GM18508 (cell line): ENCODE measurements at regions not wholly inside any gene's neighbourhood (a gene's known extent, or its start where the extent isn't known, plus 50 kb on each side); places are given as distances from the start of the nearest gene placed in this dataset.
A peak's percentile ranks its signal among the peaks of the same experiment; 100 is the strongest.
"Not testable (repeated sequence)": the region's sequence is repeated elsewhere in the genome, so short reads cannot be mapped to it uniquely, and the experiment has no call there.

Source experiments
- ATAC-seq: cut with Tn5 transposase; IDR thresholded peaks from one replicate; pipeline ENCODE4 v1.9.1; 2021; ENCODE audit warnings: moderate number of reproducible peaks; ENCODE audit not compliant: insufficient read depth, unreplicated experiment

GRCh38 chr6:82506526-82506925, 142.9 kb downstream of the TPBG start:
- no peak for ATAC-seq

DNA sequence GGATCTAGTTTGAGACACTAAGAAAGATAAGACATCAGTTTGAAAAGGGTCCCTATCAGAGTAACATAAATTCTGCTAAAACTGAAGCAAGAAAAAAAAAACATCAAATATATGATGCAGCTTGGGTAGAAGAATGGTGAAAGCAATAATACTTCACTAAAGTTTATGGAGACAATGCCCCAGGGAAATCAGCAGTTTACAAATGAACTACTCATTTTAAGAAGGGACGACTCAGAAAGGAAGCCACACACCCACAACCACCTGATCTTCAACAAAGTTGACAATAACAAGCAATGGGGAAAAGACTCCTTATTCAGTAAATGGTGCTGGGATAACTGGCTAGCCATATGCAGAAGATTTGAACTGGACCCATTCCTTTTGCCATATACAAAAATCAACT, 143.5 kb downstream of the TPBG start:
- ATAC-seq, result peak; percentile 83

DNA sequence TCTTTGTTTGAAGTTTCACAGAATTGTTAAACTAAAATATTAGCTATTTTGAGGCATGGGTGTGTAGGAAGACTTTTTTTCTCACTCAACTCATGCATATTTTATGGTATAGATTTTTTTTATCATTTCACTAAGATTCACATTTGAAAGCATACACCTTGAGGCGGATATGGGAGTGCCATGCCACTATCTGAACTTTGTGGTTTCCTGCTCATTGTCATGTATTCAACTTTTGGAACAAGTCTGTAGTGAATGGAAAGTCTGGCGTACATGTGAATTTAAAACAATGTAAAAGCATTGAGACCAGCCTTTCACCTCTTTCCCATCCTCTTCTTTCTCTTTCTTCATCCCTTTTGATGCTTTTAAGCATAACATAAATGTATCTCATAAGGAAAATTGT, 147.9 kb downstream of the TPBG start:
- ATAC-seq, result no peak

- not testable (repeated sequence) for ATAC-seq
Measured at GRCh38 chr6:82517896-82518295, 154.3 kb downstream of the TPBG start.

GRCh38 chr6:82521369-82521768, 157.8 kb downstream of the TPBG start:
- no peak for ATAC-seq

DNA sequence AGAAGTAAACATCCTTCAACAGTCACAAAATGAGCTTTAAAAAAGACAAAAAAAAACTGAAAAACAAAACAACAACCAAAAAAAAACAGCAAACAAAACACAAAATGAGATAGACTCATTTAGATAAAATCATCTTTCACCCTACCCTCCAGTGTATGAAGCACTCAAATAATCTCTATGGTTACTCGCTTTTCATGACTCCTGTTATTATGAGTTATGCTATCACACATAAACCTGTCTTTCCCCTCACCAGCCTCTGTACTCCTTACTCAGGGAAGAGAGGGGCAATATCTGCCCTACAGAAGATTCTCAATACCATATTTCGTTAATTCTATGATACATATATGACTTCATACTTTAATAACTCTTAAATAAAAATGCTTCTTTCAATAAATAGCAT, 158.2 kb downstream of the TPBG start:
- no peak for ATAC-seq

GRCh38 chr6:82524031-82524430, 160.4 kb downstream of the TPBG start:
- no peak for ATAC-seq

- no peak for ATAC-seq
Measured at GRCh38 chr6:82525775-82526495, 162.3 kb downstream of the TPBG start.

- not testable (repeated sequence) for ATAC-seq
Measured at GRCh38 chr6:82529960-82530460, 166.4 kb downstream of the TPBG start.

GRCh38 chr6:82534876-82535275, 171.3 kb downstream of the TPBG start:
- ATAC-seq, result no peak

DNA sequence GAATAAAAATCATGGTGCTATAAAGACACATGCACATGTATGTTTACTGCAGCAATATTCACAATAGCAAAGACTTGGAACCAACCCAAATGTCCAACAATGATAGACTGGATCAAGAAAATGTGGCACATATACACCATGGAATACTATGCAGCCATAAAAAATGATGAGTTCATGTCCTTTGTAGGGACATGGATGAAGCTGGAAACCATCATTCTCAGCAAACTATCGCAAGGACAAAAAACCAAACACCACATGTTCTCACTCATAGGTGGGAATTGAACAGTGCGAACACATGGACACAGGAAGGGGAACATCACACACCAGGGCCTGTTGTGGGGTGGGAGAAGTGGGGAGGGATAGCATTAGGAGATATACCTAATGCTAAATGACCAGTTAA, 185.9 kb downstream of the TPBG start:
- not testable (repeated sequence) for ATAC-seq

GRCh38 chr6:82551311-82551710, 187.7 kb downstream of the TPBG start:
- ATAC-seq, result not testable (repeated sequence)

DNA sequence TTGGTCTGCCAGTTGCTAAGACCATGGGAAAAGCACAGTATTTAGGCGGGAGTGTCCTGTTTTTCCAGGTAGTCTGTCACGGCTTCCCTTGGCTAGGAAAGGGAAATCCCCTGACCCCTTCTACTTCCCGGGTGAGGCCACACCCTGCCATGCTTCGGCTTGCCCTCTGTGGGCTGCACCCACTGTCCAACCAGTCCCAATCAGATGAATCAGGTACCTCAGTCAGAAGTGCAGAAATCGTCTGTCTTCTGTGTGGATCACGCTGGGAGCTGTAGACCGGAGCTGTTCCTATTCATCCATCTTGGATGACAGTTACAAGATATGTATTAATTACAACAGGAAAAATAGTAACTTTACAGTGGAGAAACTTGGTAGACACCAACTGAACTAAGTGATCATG, 188.2 kb downstream of the TPBG start:
- ATAC-seq, result no peak

- no peak for ATAC-seq
Measured at GRCh38 chr6:82553863-82554531, 190.4 kb downstream of the TPBG start.

- ATAC-seq, result no peak
Measured at GRCh38 chr6:82554666-82555065, 191.0 kb downstream of the TPBG start.

GRCh38 chr6:82555801-82556200, 192.2 kb downstream of the TPBG start:
- no peak for ATAC-seq

DNA sequence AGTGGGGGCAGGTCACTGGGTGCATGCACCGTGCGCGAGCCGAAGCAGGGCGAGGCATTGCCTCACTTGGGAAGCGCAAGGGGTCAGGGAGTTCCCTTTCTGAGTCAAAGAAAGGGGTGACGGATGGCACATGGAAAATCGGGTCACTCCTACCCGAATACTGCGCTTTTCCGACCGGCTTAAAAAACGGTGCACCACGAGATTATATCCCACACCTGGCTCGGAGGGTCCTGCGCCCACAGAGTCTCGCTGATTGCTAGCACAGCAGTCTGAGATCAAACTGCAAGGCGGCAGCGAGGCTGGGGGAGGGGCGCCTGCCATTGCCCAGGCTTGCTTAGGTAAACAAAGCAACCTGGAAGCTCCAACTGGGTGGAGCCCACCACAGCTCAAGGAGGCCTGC, 194.9 kb downstream of the TPBG start:
- not testable (repeated sequence) for ATAC-seq

DNA sequence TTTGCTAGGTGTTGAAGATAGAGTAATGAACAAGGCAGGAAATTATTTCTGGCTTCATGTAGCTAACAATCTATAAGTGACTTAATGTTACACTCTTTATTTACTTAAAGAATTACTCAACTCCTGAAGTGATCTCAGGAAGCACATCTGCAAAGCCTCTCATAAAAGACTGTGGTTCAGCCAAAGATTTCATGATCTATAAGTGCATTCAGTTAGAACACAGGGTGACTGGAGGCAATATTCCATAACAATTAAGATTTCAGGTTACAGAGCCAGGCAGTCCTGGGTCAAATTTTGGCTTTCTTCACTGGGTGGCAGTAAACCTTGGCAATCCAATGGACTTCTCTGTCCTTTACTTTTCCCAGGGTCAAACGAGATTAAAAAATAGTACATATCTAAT, 204.0 kb downstream of the TPBG start:
- ATAC-seq, result no peak

- peak; percentile 95 for ATAC-seq
Measured at GRCh38 chr6:82568290-82568993, 204.8 kb downstream of the TPBG start.

DNA sequence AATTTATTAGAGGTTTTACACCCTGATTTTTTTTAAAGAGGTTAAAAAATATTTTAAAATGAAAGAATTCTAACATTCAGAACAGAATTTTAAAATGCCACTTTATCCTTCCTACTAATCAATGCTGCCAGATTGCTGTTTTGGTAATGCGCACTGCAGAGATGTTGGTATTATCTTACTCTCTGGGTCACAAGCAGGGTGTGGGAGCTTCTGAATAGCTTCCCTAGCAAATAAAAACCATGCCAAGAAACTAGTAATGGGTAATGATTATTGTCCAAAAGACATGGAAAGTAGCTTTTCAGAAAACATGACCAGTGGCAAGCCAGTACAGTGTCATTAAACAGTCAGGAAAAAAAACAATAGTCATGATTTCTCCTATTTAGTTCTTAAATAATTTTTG, 205.4 kb downstream of the TPBG start:
- ATAC-seq, result no peak

- no peak for ATAC-seq
Measured at GRCh38 chr6:82570083-82570482, 206.5 kb downstream of the TPBG start.
